ENCODE measurements at regions not wholly inside any gene's neighbourhood (a gene's known extent, or its start where the extent isn't known, plus 50 kb on each side); places are given as distances from the start of the nearest gene placed in this dataset.

DNA sequence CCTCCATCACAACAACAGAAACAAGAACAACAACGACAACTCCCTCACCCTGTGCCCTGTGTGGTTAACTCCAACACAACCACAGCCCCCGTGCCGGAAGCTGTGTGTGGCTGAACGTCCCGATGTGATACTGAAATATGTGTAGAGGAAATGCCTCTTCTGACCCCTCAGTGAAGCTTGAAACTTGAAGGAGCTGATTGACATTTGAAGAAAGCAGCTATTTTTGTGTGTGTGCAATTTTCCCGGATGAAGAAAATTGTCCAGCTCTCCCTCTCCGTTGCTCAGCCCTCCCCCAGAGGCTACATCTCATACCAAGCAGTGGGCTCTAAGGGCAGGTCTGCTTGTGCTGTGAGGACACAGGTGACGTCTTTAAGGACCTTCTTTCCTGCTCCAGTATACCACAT is 173.8 kb downstream of the ICOS start:
- no peak overlapping the region for H3K23ac ChIP-seq (ENCODE audit: insufficient read length, low read depth, low read length)
- WGBS (ENCODE audit: extremely low coverage, insufficient read length, low lambda C conversion rate) = no CpG with 5 or more reads among the region's 8 CpGs
- Mint-ChIP-seq H3K27ac (peak overlapping the region in 1 of 3 experiments; percentile 57; a peak in 1 of 7 replicates), H3K4me1 (peaks cover 24 to 29% of the 10 kb centered on the region in 2 experiments), H3K36me3 (ENCODE audit: insufficient read depth in 1 of 3, low read depth in 3 of 3) (no peaks in the 10 kb centered on the region), H3K9me3 (no peaks in the 10 kb centered on the region), H3K4me3 (no peak overlapping the region), H3K27me3 (ENCODE audit: low read depth) (no peaks in the 10 kb centered on the region)
- H2BK20ac ChIP-seq (ENCODE audit: low read depth, low read length, poor library complexity, severe bottlenecking) = no peak overlapping the region
- no peak overlapping the region for H2BK15ac ChIP-seq (ENCODE audit: low read depth, low read length)
- H3K79me1 ChIP-seq (ENCODE audit: insufficient read depth, low read depth, low read length, poor library complexity, severe bottlenecking) = no peaks in the 10 kb centered on the region
- no peak overlapping the region for H2BK12ac ChIP-seq (ENCODE audit: insufficient read length, low read depth, low read length)
- no peak overlapping the region for H3K18ac ChIP-seq (ENCODE audit: insufficient read length, low read depth, low read length)
- DNase-seq = no peak
- no peak overlapping the region for H4K91ac ChIP-seq (ENCODE audit: insufficient read length, low read depth, low read length)
- no peaks in the 10 kb centered on the region for H3K9me3 ChIP-seq (ENCODE audit: control insufficient read depth, low read depth, low read length)
- no peak overlapping the region for H3K56ac ChIP-seq (ENCODE audit: insufficient read length, low read depth, low read length)
- H3K79me2 ChIP-seq (ENCODE audit: insufficient read depth, low read length) = no peaks in the 10 kb centered on the region
- no peak overlapping the region for H3K4ac ChIP-seq (ENCODE audit: low read depth, low read length)
- H2AK5ac ChIP-seq (ENCODE audit: insufficient read length, low read length) = no peak overlapping the region
- H3K27ac ChIP-seq (ENCODE audit: insufficient read length, low read depth, low read length) = no peak overlapping the region
- no peak overlapping the region for H4K8ac ChIP-seq (replicated peaks; ENCODE audit: insufficient read length, low read depth, low read length)
- H4K20me1 ChIP-seq (ENCODE audit: control insufficient read depth, insufficient read depth, insufficient read length) = no peaks in the 10 kb centered on the region
- no peaks in the 10 kb centered on the region for H3K27me3 ChIP-seq (ENCODE audit: insufficient read depth, low read length)
- no peak overlapping the region for H3T11ph ChIP-seq (ENCODE audit: low read length)
- H3K9ac ChIP-seq (ENCODE audit: extremely low read depth, insufficient read length, low read length) = no peak overlapping the region
- H4K5ac ChIP-seq (ENCODE audit: insufficient read length, low read depth, low read length) = no peak overlapping the region
- no peaks in the 10 kb centered on the region for H3K23me2 ChIP-seq (ENCODE audit: insufficient read length, low read depth, low read length, poor library complexity, severe bottlenecking)
- TF ChIP-seq, protein P1, sequence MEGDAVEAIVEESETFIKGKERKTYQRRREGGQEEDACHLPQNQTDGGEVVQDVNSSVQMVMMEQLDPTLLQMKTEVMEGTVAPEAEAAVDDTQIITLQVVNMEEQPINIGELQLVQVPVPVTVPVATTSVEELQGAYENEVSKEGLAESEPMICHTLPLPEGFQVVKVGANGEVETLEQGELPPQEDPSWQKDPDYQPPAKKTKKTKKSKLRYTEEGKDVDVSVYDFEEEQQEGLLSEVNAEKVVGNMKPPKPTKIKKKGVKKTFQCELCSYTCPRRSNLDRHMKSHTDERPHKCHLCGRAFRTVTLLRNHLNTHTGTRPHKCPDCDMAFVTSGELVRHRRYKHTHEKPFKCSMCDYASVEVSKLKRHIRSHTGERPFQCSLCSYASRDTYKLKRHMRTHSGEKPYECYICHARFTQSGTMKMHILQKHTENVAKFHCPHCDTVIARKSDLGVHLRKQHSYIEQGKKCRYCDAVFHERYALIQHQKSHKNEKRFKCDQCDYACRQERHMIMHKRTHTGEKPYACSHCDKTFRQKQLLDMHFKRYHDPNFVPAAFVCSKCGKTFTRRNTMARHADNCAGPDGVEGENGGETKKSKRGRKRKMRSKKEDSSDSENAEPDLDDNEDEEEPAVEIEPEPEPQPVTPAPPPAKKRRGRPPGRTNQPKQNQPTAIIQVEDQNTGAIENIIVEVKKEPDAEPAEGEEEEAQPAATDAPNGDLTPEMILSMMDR (conservative IDR thresholded peaks at IDR 0.05) = no peak
- H3K4me2 ChIP-seq (ENCODE audit: insufficient read depth, insufficient read length, low read length) = no peak overlapping the region
- H2BK120ac ChIP-seq (ENCODE audit: low read depth, low read length, poor library complexity, severe bottlenecking) = no peak overlapping the region
- no peak overlapping the region for H2BK5ac ChIP-seq (ENCODE audit: insufficient read length, low read length)
- H3K4me1 ChIP-seq (ENCODE audit: insufficient read depth, low read length) = peaks cover 11% of the 10 kb centered on the region; the same call in 1 of the 2 replicates
- no peak overlapping the region for H3K14ac ChIP-seq (ENCODE audit: insufficient read depth, low read length)
- no peak overlapping the region for H2AFZ ChIP-seq (ENCODE audit: low read length)

Data from H9 (cell line).